Karpas-422 (cell line): ENCODE measurements at regions not wholly inside any gene's neighbourhood (a gene's known extent, or its start where the extent isn't known, plus 50 kb on each side); places are given as distances from the start of the nearest gene placed in this dataset.

Experiments
- DNase-seq: peaks from one replicate; pipeline ENCODE4 v3.0.0-alpha.2; 2015
- H2AFZ ChIP-seq: fragments of 200-600 bp; sonication (generic); 2 replicates; pipeline ENCODE4 v1.6.1; 2014; ENCODE audit warnings: antibody characterized with exemption, low read length, mixed read lengths
- H3K27ac ChIP-seq: fragments of 200-600 bp; sonication (generic); 2 replicates; pipeline ENCODE4 v1.5.1; 2014; ENCODE audit warnings: mild to moderate bottlenecking, low read length, moderate library complexity
- H3K27me3 ChIP-seq: fragments of 200-600 bp; sonication (generic); 2 replicates; pipeline ENCODE4 v1.6.1; 2014; ENCODE audit warnings: low read length, mixed read lengths
- H3K36me3 ChIP-seq: fragments of 200-600 bp; sonication (generic); 2 replicates; pipeline ENCODE4 v1.6.1; 2014; ENCODE audit warnings: low read length, mixed read lengths; ENCODE audit not compliant: insufficient read depth
- H3K4me1 ChIP-seq: fragments of 200-600 bp; sonication (generic); 2 replicates; pipeline ENCODE4 v1.6.1; 2014; ENCODE audit warnings: mild to moderate bottlenecking, low read length, mixed read lengths
- H3K4me2 ChIP-seq: fragments of 200-600 bp; sonication (generic); 2 replicates; pipeline ENCODE4 v1.6.1; 2014; ENCODE audit warnings: low read length, low read depth, mild to moderate bottlenecking; ENCODE audit not compliant: poor library complexity, severe bottlenecking
- H3K4me3 ChIP-seq: fragments of 200-600 bp; sonication (generic); 2 replicates; pipeline ENCODE4 v1.5.1; 2014; ENCODE audit warnings: mild to moderate bottlenecking, antibody characterized with exemption, low read length, mixed read lengths
- H3K79me2 ChIP-seq: fragments of 200-600 bp; sonication (generic); 2 replicates; pipeline ENCODE4 v1.6.1; 2014; ENCODE audit warnings: mild to moderate bottlenecking, low read length, mixed read lengths
- H3K9ac ChIP-seq: fragments of 200-600 bp; sonication (generic); 2 replicates; pipeline ENCODE4 v1.6.0; 2014; ENCODE audit warnings: low read length
- H3K9me2 ChIP-seq: fragments of 200-600 bp; sonication (generic), shearing (Covaris generic); replicated peaks from 2 replicates; pipeline ENCODE4 v1.6.0; 2014; ENCODE audit warnings: mild to moderate bottlenecking, low read length, moderate library complexity; ENCODE audit not compliant: insufficient read depth
- H3K9me3 ChIP-seq: fragments of 300-700, 200-600 bp; sonication (generic); 2 replicates; pipeline ENCODE4 v1.6.1; 2014; ENCODE audit warnings: low read length, mixed read lengths
- H4K20me1 ChIP-seq: fragments of 200-600 bp; sonication (generic); 2 replicates; pipeline ENCODE4 v1.6.1; 2014; ENCODE audit warnings: mild to moderate bottlenecking, antibody characterized with exemption, low read length, low read depth; ENCODE audit not compliant: insufficient read depth

- Histone ChIP-seq H3K4me3 (no peak overlapping the region), H3K27me3 (no peaks in the 10 kb centered on the region), H3K36me3 (no peaks in the 10 kb centered on the region), H3K9me3 (no peaks in the 10 kb centered on the region), H3K27ac (no peak overlapping the region), H3K79me2 (no peaks in the 10 kb centered on the region), H3K4me2 (no peak overlapping the region), H3K9me2 (no peaks in the 10 kb centered on the region), H4K20me1 (no peaks in the 10 kb centered on the region), H2AFZ (no peak overlapping the region), H3K4me1 (no peaks in the 10 kb centered on the region), H3K9ac (no peak overlapping the region)
- no peak for DNase-seq
Observed at GRCh38 chr1:213715182-213715581, 272.6 kb upstream of the PROX1 start.

- no peak overlapping the region for H3K9ac ChIP-seq
- no peaks in the 10 kb centered on the region for H3K27me3 ChIP-seq
- H3K36me3 ChIP-seq = no peaks in the 10 kb centered on the region
- no peaks in the 10 kb centered on the region for H3K4me1 ChIP-seq
- H3K9me2 ChIP-seq = no peaks in the 10 kb centered on the region
- no peaks in the 10 kb centered on the region for H3K79me2 ChIP-seq
- DNase-seq = no peak
- no peak overlapping the region for H3K4me3 ChIP-seq
- H2AFZ ChIP-seq = no peak overlapping the region
- no peak overlapping the region for H3K4me2 ChIP-seq
- no peaks in the 10 kb centered on the region for H3K9me3 ChIP-seq
- no peak overlapping the region for H3K27ac ChIP-seq
- no peaks in the 10 kb centered on the region for H4K20me1 ChIP-seq
Observed at GRCh38 chr1:213719462-213719861, 268.3 kb upstream of the PROX1 start.

- Histone ChIP-seq H3K9ac (no peak overlapping the region), H3K9me3 (no peaks in the 10 kb centered on the region), H3K4me1 (no peaks in the 10 kb centered on the region), H3K9me2 (no peaks in the 10 kb centered on the region), H3K4me2 (no peak overlapping the region), H2AFZ (no peak overlapping the region), H4K20me1 (no peaks in the 10 kb centered on the region), H3K79me2 (no peaks in the 10 kb centered on the region), H3K27me3 (no peaks in the 10 kb centered on the region), H3K36me3 (no peaks in the 10 kb centered on the region), H3K27ac (no peak overlapping the region), H3K4me3 (no peak overlapping the region)
- DNase-seq = no peak
Observed at GRCh38 chr1:213720032-213720431, 267.7 kb upstream of the PROX1 start.

GRCh38 chr1:213723187-213723586 is 264.6 kb upstream of the PROX1 start:
- H3K4me3 ChIP-seq = no peak overlapping the region
- DNase-seq = no peak
- H3K27me3 ChIP-seq = no peaks in the 10 kb centered on the region
- H3K79me2 ChIP-seq = no peaks in the 10 kb centered on the region
- no peak overlapping the region for H2AFZ ChIP-seq
- no peak overlapping the region for H3K9ac ChIP-seq
- no peaks in the 10 kb centered on the region for H4K20me1 ChIP-seq
- no peak overlapping the region for H3K27ac ChIP-seq
- H3K9me2 ChIP-seq = no peaks in the 10 kb centered on the region
- H3K4me2 ChIP-seq = no peak overlapping the region
- no peaks in the 10 kb centered on the region for H3K4me1 ChIP-seq
- H3K9me3 ChIP-seq = no peaks in the 10 kb centered on the region
- no peaks in the 10 kb centered on the region for H3K36me3 ChIP-seq

- H3K9me2 ChIP-seq = no peaks in the 10 kb centered on the region
- no peak for DNase-seq
- no peak overlapping the region for H3K4me2 ChIP-seq
- no peaks in the 10 kb centered on the region for H3K79me2 ChIP-seq
- no peaks in the 10 kb centered on the region for H3K4me1 ChIP-seq
- no peaks in the 10 kb centered on the region for H3K36me3 ChIP-seq
- no peaks in the 10 kb centered on the region for H3K9me3 ChIP-seq
- H3K9ac ChIP-seq = no peak overlapping the region
- H4K20me1 ChIP-seq = no peaks in the 10 kb centered on the region
- no peak overlapping the region for H3K4me3 ChIP-seq
- no peak overlapping the region for H3K27ac ChIP-seq
- no peaks in the 10 kb centered on the region for H3K27me3 ChIP-seq
- no peak overlapping the region for H2AFZ ChIP-seq
Observed at GRCh38 chr1:213724640-213725536, 262.9 kb upstream of the PROX1 start.

- Histone ChIP-seq H3K36me3 (no peaks in the 10 kb centered on the region), H3K79me2 (no peaks in the 10 kb centered on the region), H3K9me3 (no peaks in the 10 kb centered on the region), H3K27me3 (no peaks in the 10 kb centered on the region), H3K27ac (no peak overlapping the region), H3K9ac (no peak overlapping the region), H3K4me2 (no peak overlapping the region), H3K9me2 (no peaks in the 10 kb centered on the region), H4K20me1 (no peaks in the 10 kb centered on the region), H3K4me3 (no peak overlapping the region), H2AFZ (no peak overlapping the region), H3K4me1 (no peaks in the 10 kb centered on the region)
- no peak for DNase-seq
Observed at GRCh38 chr1:213727853-213728592, 259.8 kb upstream of the PROX1 start.

- H3K4me1 ChIP-seq = no peaks in the 10 kb centered on the region
- H3K4me3 ChIP-seq = no peak overlapping the region
- no peaks in the 10 kb centered on the region for H3K36me3 ChIP-seq
- DNase-seq = no peak
- no peak overlapping the region for H2AFZ ChIP-seq
- H3K9me2 ChIP-seq = no peaks in the 10 kb centered on the region
- no peaks in the 10 kb centered on the region for H3K27me3 ChIP-seq
- H4K20me1 ChIP-seq = no peaks in the 10 kb centered on the region
- H3K9ac ChIP-seq = no peak overlapping the region
- H3K4me2 ChIP-seq = no peak overlapping the region
- no peak overlapping the region for H3K27ac ChIP-seq
- H3K79me2 ChIP-seq = no peaks in the 10 kb centered on the region
- H3K9me3 ChIP-seq = no peaks in the 10 kb centered on the region
Observed at GRCh38 chr1:213728593-213729536, 258.9 kb upstream of the PROX1 start.

GRCh38 chr1:213733705-213734104 is 254.1 kb upstream of the PROX1 start:
- H3K9ac ChIP-seq = no peak overlapping the region
- no peaks in the 10 kb centered on the region for H3K9me2 ChIP-seq
- no peak overlapping the region for H2AFZ ChIP-seq
- no peaks in the 10 kb centered on the region for H3K4me1 ChIP-seq
- H3K36me3 ChIP-seq = no peaks in the 10 kb centered on the region
- no peaks in the 10 kb centered on the region for H4K20me1 ChIP-seq
- no peaks in the 10 kb centered on the region for H3K79me2 ChIP-seq
- H3K9me3 ChIP-seq = no peaks in the 10 kb centered on the region
- DNase-seq = no peak
- H3K27ac ChIP-seq = no peak overlapping the region
- H3K4me2 ChIP-seq = no peak overlapping the region
- no peak overlapping the region for H3K4me3 ChIP-seq
- no peaks in the 10 kb centered on the region for H3K27me3 ChIP-seq
